ENCODE measurements at regions not wholly inside any gene's neighbourhood (a gene's known extent, or its start where the extent isn't known, plus 50 kb on each side); places are given as distances from the start of the nearest gene placed in this dataset.

DNA sequence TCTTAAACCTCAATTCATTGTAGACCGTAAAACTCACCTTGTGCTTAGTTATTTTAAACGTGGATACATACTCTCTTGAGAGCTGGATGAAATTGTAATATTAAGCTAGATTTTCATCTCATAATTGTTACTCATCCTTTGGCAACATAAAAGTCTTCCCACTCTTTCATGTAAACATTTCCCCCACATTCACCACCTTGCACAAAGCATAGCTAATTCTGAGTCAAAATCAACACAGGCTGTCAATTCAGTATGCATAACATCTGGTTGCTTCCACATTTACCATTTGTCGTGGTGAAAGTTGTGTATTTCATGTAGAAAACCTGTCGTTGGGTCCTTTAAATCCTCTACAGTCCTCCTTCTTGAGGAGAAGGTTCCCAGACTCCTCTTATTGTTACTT lies 524.6 kb downstream of the OTOL1 start:
- TF ChIP-seq, protein P1, sequence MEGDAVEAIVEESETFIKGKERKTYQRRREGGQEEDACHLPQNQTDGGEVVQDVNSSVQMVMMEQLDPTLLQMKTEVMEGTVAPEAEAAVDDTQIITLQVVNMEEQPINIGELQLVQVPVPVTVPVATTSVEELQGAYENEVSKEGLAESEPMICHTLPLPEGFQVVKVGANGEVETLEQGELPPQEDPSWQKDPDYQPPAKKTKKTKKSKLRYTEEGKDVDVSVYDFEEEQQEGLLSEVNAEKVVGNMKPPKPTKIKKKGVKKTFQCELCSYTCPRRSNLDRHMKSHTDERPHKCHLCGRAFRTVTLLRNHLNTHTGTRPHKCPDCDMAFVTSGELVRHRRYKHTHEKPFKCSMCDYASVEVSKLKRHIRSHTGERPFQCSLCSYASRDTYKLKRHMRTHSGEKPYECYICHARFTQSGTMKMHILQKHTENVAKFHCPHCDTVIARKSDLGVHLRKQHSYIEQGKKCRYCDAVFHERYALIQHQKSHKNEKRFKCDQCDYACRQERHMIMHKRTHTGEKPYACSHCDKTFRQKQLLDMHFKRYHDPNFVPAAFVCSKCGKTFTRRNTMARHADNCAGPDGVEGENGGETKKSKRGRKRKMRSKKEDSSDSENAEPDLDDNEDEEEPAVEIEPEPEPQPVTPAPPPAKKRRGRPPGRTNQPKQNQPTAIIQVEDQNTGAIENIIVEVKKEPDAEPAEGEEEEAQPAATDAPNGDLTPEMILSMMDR (IDR thresholded peaks at IDR 0.05), result no peak
- no peak for TF ChIP-seq POLR2A (IDR thresholded peaks at IDR 0.05)
